ENCODE measurements at regions not wholly inside any gene's neighbourhood (a gene's known extent, or its start where the extent isn't known, plus 50 kb on each side); places are given as distances from the start of the nearest gene placed in this dataset.

GRCh38 chr4:110268352-110268751, 69.9 kb upstream of the ELOVL6 start:
- no peak for TF ChIP-seq ZNF416 (tag by site-specific recombination; IDR thresholded peaks at IDR 0.05)
- no peak for TF ChIP-seq ZNF366 (tag by site-specific recombination; conservative IDR thresholded peaks at IDR 0.05)
- no peak for TF ChIP-seq CTCF (tag by site-specific recombination; IDR thresholded peaks at IDR 0.05)
- no peak for TF ChIP-seq MZF1 (tag by site-specific recombination; IDR thresholded peaks at IDR 0.05; ENCODE audit: borderline replicate concordance)
- no peak for TF ChIP-seq ZNF10 (tag by site-specific recombination; IDR thresholded peaks at IDR 0.05)
